ENCODE measurements at regions not wholly inside any gene's neighbourhood (a gene's known extent, or its start where the extent isn't known, plus 50 kb on each side); places are given as distances from the start of the nearest gene placed in this dataset.

GRCh38 chr4:131337936-131338335, 1811.2 kb upstream of the PCDH10 start:
- TF ChIP-seq GATA2 (IDR thresholded peaks at IDR 0.05; ENCODE audit: low read depth, low read length): no peak
- TF ChIP-seq GATA3 (IDR thresholded peaks at IDR 0.05; ENCODE audit: low read depth, low read length): no peak
